Natural killer cell (primary cell): ENCODE measurements at regions not wholly inside any gene's neighbourhood (a gene's known extent, or its start where the extent isn't known, plus 50 kb on each side); places are given as distances from the start of the nearest gene placed in this dataset.

Experiments used
- ATAC-seq, 3 donors: fragments of 150-1000 bp in 2 of 3; fragments of 200-7000 bp in 1 of 3; cut with Tn5 transposase; 1 replicate in 1 of 3; 2 replicates in 2 of 3; pipeline ENCODE4 v1.10.0; 2021; ENCODE audit warnings: mild to moderate bottlenecking in 2 of 3, moderate library complexity in 2 of 3
- DNase-seq, 2 donors: peaks; one replicate each; pipeline versions ENCODE4 v3.0.0 to v3.0.0-alpha.2; 2013 to 2021; ENCODE audit warnings: mixed read lengths in 1 of 2
- H3K27ac ChIP-seq: one replicate; pipeline ENCODE4 v1.5.1; 2013; ENCODE audit warnings: mild to moderate bottlenecking, low read length
- H3K27me3 ChIP-seq: one replicate; pipeline ENCODE4 v1.6.1; 2013; ENCODE audit warnings: low read length; ENCODE audit not compliant: control insufficient read depth, insufficient read depth
- H3K36me3 ChIP-seq: one replicate; pipeline ENCODE4 v1.6.1; 2013; ENCODE audit warnings: low read length; ENCODE audit not compliant: control insufficient read depth, insufficient read depth
- H3K4me1 ChIP-seq: one replicate; pipeline ENCODE4 v1.6.1; 2013; ENCODE audit warnings: low read length; ENCODE audit not compliant: control insufficient read depth, insufficient read depth
- H3K4me3 ChIP-seq: one replicate; pipeline ENCODE4 v1.5.1; 2013; ENCODE audit warnings: low read length
- H3K9me3 ChIP-seq: one replicate; pipeline ENCODE4 v1.6.1; 2013; ENCODE audit warnings: low read length; ENCODE audit not compliant: control insufficient read depth, insufficient read depth
- H3K27ac Mint-ChIP-seq, 2 donors: one replicate each; pipeline ENCODE4 v1.8.0; 2022; ENCODE audit warnings: mild to moderate bottlenecking in 2 of 2, mixed read lengths in 2 of 2, moderate library complexity in 1 of 2
- H3K27me3 Mint-ChIP-seq, 2 donors: one replicate each; pipeline ENCODE4 v1.8.0; 2022; ENCODE audit warnings: low read depth in 2 of 2, mixed read lengths in 2 of 2
- H3K36me3 Mint-ChIP-seq: one replicate; pipeline ENCODE4 v1.8.0; 2022; ENCODE audit warnings: mixed read lengths
- H3K4me1 Mint-ChIP-seq, 2 donors: one replicate each; pipeline ENCODE4 v1.8.0; 2022; ENCODE audit warnings: mixed read lengths in 2 of 2
- H3K4me3 Mint-ChIP-seq: one replicate; pipeline ENCODE4 v1.8.0; 2022; ENCODE audit warnings: mild to moderate bottlenecking, moderate library complexity, mixed read lengths
- H3K9me3 Mint-ChIP-seq, 2 donors: one replicate each; pipeline ENCODE4 v1.8.0; 2022; ENCODE audit warnings: mixed read lengths in 2 of 2
- WGBS: methylation state at CpG from one replicate; pipeline ENCODE4 v1.1.7; 2013; ENCODE audit warnings: missing lambda C conversion rate; ENCODE audit not compliant: insufficient coverage; 5-methylcytosine and 5-hydroxymethylcytosine counted together
- intact Hi-C: fragments of 100-400 bp; cut with micrococcal nuclease; formaldehyde crosslinking; loops from one replicate; pipeline ENCODE4 v1.14.2; 2022
- TF ChIP-seq, protein P1 (sequence below): fragments of 200-600 bp; IDR thresholded peaks from one replicate; pipeline ENCODE4 v1.8.0; 2022; ENCODE audit warnings: antibody characterized with exemption

DNA sequence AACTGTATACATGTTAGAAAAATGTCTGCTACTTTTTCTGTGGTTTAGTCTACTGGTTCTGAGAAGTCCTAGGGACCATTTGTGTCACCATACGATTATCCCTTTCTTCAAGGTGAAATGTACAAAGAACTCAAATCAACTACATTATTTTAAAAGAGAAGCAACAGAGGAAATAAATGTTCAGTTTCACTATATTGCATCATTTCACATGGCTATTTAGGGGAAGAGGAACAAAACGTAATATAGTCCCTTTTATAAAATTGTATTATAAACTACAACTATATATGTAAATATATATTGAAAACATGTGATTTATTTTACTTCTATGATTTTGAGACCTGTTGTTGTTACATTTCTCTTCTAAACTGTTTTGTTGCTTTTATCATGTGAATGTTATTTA, 1308.0 kb downstream of the EPHA7 start:
- H3K36me3 ChIP-seq = no peaks in the 10 kb centered on the region
- no peak overlapping the region for H3K27ac ChIP-seq
- Mint-ChIP-seq H3K36me3 (peaks cover 16% of the 10 kb centered on the region), H3K4me3 (no peak overlapping the region), H3K27ac (no peak overlapping the region), H3K27me3 (no peaks in the 10 kb centered on the region), H3K9me3 (peaks cover 17 to 19% of the 10 kb centered on the region in 2 donors), H3K4me1 (no peaks in the 10 kb centered on the region)
- WGBS = no CpG with 5 or more reads among the region's 2 CpGs
- ATAC-seq (no peak), DNase-seq (no peak)
- intact Hi-C loops = no loop called here
- TF ChIP-seq, protein P1, sequence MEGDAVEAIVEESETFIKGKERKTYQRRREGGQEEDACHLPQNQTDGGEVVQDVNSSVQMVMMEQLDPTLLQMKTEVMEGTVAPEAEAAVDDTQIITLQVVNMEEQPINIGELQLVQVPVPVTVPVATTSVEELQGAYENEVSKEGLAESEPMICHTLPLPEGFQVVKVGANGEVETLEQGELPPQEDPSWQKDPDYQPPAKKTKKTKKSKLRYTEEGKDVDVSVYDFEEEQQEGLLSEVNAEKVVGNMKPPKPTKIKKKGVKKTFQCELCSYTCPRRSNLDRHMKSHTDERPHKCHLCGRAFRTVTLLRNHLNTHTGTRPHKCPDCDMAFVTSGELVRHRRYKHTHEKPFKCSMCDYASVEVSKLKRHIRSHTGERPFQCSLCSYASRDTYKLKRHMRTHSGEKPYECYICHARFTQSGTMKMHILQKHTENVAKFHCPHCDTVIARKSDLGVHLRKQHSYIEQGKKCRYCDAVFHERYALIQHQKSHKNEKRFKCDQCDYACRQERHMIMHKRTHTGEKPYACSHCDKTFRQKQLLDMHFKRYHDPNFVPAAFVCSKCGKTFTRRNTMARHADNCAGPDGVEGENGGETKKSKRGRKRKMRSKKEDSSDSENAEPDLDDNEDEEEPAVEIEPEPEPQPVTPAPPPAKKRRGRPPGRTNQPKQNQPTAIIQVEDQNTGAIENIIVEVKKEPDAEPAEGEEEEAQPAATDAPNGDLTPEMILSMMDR = no peak
- no peaks in the 10 kb centered on the region for H3K27me3 ChIP-seq
- no peaks in the 10 kb centered on the region for H3K4me1 ChIP-seq
- no peak overlapping the region for H3K4me3 ChIP-seq
- H3K9me3 ChIP-seq = peaks cover 4% of the 10 kb centered on the region

GRCh38 chr6:92110403-92110802, 1309.0 kb downstream of the EPHA7 start:
- H3K36me3 ChIP-seq = no peaks in the 10 kb centered on the region
- no peak overlapping the region for H3K4me3 Mint-ChIP-seq
- peaks cover 19% of the 10 kb centered on the region for H3K36me3 Mint-ChIP-seq
- H3K9me3 Mint-ChIP-seq = peaks cover 22 to 24% of the 10 kb centered on the region in 2 donors
- peaks cover 4% of the 10 kb centered on the region for H3K9me3 ChIP-seq
- 58% methylated on average over 3 of the region's 4 CpGs for WGBS
- TF ChIP-seq, protein P1 = no peak
- no peaks in the 10 kb centered on the region for H3K27me3 ChIP-seq
- no peak overlapping the region for H3K4me3 ChIP-seq
- H3K4me1 Mint-ChIP-seq = no peaks in the 10 kb centered on the region
- DNase-seq (no peak), ATAC-seq (no peak)
- H3K27ac Mint-ChIP-seq = no peak overlapping the region
- H3K27me3 Mint-ChIP-seq = no peaks in the 10 kb centered on the region
- H3K27ac ChIP-seq = no peak overlapping the region
- H3K4me1 ChIP-seq = no peaks in the 10 kb centered on the region
- intact Hi-C loops = no loop called here

DNA sequence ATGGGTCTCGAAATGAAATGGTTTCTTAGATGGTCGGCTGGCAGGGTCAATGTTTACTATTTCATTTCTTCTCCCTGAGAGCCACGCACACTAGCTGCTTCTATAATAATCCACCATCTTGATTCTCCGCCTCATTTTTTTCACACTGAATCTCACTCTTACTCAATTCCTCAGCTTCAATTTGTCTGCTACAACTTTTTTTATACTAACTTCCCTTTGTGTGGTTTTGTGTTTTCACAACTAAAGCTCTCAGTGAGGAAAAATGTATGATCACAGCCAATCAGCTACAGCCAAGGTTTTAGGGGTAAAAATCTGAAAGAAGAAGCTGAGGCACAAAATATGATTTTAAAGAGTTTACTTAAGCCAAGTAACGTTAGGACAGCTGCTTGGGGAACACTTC, 1309.4 kb downstream of the EPHA7 start:
- H3K36me3 Mint-ChIP-seq = peaks cover 19% of the 10 kb centered on the region

DNA sequence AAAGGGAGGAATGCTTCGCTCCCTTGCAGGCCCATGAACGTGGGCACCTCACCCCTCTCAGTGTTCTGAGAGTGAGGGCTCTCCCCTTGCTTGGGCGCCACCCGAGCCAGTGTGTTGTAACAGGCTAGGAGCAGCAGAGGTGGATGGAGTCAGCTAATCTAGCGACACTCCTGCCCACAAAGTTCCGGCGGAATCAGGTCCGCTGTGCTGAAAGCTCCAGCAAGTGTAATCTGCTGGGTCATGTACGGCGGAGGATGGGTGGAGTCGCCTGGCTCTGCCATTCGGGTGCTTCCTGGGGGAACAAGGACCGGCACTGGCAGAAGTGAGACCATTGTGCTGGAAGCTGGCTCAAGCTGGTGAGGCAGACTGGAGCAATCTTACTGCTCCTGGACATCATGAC, 1310.1 kb downstream of the EPHA7 start:
- no peak overlapping the region for H3K27ac Mint-ChIP-seq
- H3K4me1 Mint-ChIP-seq = no peaks in the 10 kb centered on the region
- Histone ChIP-seq H3K4me3 (no peak overlapping the region), H3K27me3 (no peaks in the 10 kb centered on the region), H3K36me3 (no peaks in the 10 kb centered on the region), H3K4me1 (no peaks in the 10 kb centered on the region), H3K9me3 (peaks cover 4% of the 10 kb centered on the region), H3K27ac (no peak overlapping the region)
- H3K36me3 Mint-ChIP-seq = peaks cover 21% of the 10 kb centered on the region
- intact Hi-C loops = no loop called here
- H3K9me3 Mint-ChIP-seq = peaks cover 23 to 29% of the 10 kb centered on the region in 2 donors
- DNase-seq (no peak), ATAC-seq (no peak)
- no peak overlapping the region for H3K4me3 Mint-ChIP-seq
- WGBS = 92% methylated on average over 13 of the region's 13 CpGs
- no peaks in the 10 kb centered on the region for H3K27me3 Mint-ChIP-seq
- TF ChIP-seq, protein P1 = no peak

More for the DNA sequence above, 1309.4 kb downstream of the EPHA7 start:
- Histone ChIP-seq H3K36me3 (no peaks in the 10 kb centered on the region), H3K9me3 (peaks cover 4% of the 10 kb centered on the region), H3K27ac (no peak overlapping the region), H3K27me3 (no peaks in the 10 kb centered on the region), H3K4me1 (no peaks in the 10 kb centered on the region), H3K4me3 (no peak overlapping the region)
- Mint-ChIP-seq H3K4me3 (no peak overlapping the region), H3K27ac (no peak overlapping the region), H3K4me1 (no peaks in the 10 kb centered on the region), H3K27me3 (no peaks in the 10 kb centered on the region), H3K9me3 (peaks cover 23 to 27% of the 10 kb centered on the region in 2 donors)
- DNase-seq = no peak
- intact Hi-C loops = no loop called here
- TF ChIP-seq, protein P1 = no peak
- ATAC-seq = no peak
- 66% methylated on average over 5 of the region's 5 CpGs for WGBS
